Endothelial cell of umbilical vein (primary cell): ENCODE measurements at regions not wholly inside any gene's neighbourhood (a gene's known extent, or its start where the extent isn't known, plus 50 kb on each side); places are given as distances from the start of the nearest gene placed in this dataset.

Experiments used
- BruUV-seq: library from RNA; stranded (reverse); fragments of 400-500 nt; replicated peaks from 2 replicates; lab custom pipeline; 2021; lab: Mats Ljungman, UMichigan
- CTCF ChIA-PET: fragments of 300-600, 350-600 bp; sonication (Branson Sonifier 250); formaldehyde crosslinking; loops from one replicate; lab custom pipeline; 2021; ENCODE audit warnings: antibody characterized with exemption, inconsistent platforms; lab: Charles Lee
- POLR2A ChIA-PET: fragments of 300-600, 350-600 bp; sonication (Branson Sonifier 250); formaldehyde crosslinking; loops from one replicate; lab custom pipeline; 2021; ENCODE audit warnings: antibody characterized with exemption, inconsistent platforms; lab: Charles Lee
- DNase-seq: peaks from one replicate; pipeline ENCODE4 v3.0.0-alpha.2; 2011; ENCODE audit warnings: low read depth, low spot score
- FAIRE-seq: peaks from 2 replicates; lab custom pipeline; 2011; peaks lifted over from hg19 to GRCh38; lab: Jason Lieb, UNC
- H2AFZ ChIP-seq: 2 replicates; pipeline ENCODE4 v1.6.0; 2012; ENCODE audit warnings: low read depth, low read length, control low read depth, inconsistent platforms
- H3K27ac ChIP-seq: 2 replicates; pipeline ENCODE4 v1.5.1; 2011; ENCODE audit warnings: low read depth, mild to moderate bottlenecking, control low read depth, low read length, moderate library complexity; ENCODE audit not compliant: insufficient read depth
- H3K27me3 ChIP-seq, 2 experiments: 2 replicates each; pipeline versions ENCODE4 v1.6.0 to v1.6.1; 2011; ENCODE audit warnings: low read length in 2 of 2, mixed read lengths in 1 of 2; ENCODE audit not compliant: control insufficient read depth in 2 of 2, insufficient read depth in 2 of 2
- H3K36me3 ChIP-seq, 2 experiments: 2 replicates in 1 of 2; 3 replicates in 1 of 2; pipeline ENCODE4 v1.5.1; 2011; ENCODE audit warnings: low read length in 2 of 2, mild to moderate bottlenecking in 1 of 2, moderate library complexity in 1 of 2; ENCODE audit not compliant: control insufficient read depth in 2 of 2, insufficient read depth in 2 of 2; ENCODE audit errors: extremely low read depth in 1 of 2
- H3K4me1 ChIP-seq: 3 replicates; pipeline ENCODE4 v1.5.1; 2011; ENCODE audit warnings: mild to moderate bottlenecking, low read length; ENCODE audit not compliant: control insufficient read depth, insufficient read depth; ENCODE audit errors: extremely low read depth
- H3K4me2 ChIP-seq: 2 replicates; pipeline ENCODE4 v1.6.1; 2011; ENCODE audit warnings: low read length, control low read depth, mixed read lengths; ENCODE audit not compliant: insufficient read depth
- H3K4me3 ChIP-seq, 3 experiments: fragments of 200-600 bp in 1 of 3; sonication (generic), shearing (Covaris generic) in 1 of 3; replicated peaks in 1 of 3; 2 replicates each; pipeline ENCODE4 v1.5.1; 2011 to 2016; ENCODE audit warnings: control low read depth in 3 of 3, low read length in 3 of 3, mild to moderate bottlenecking in 2 of 3, inconsistent platforms in 1 of 3, low read depth in 1 of 3, moderate library complexity in 1 of 3; ENCODE audit not compliant: insufficient read depth in 1 of 3
- H3K79me2 ChIP-seq: 2 replicates; pipeline ENCODE4 v1.6.0; 2012; ENCODE audit warnings: low read length, inconsistent platforms; ENCODE audit not compliant: control insufficient read depth, insufficient read depth
- H3K9ac ChIP-seq: replicated peaks from 2 replicates; pipeline ENCODE3; 2011; ENCODE audit warnings: low read length, control low read depth; ENCODE audit not compliant: insufficient read depth; ENCODE audit errors: extremely low read depth
- H3K9me1 ChIP-seq: replicated peaks from 3 replicates; pipeline ENCODE4 v1.6.0; 2011; ENCODE audit warnings: mild to moderate bottlenecking, low read length; ENCODE audit not compliant: control insufficient read depth, insufficient read depth; ENCODE audit errors: extremely low read depth
- H3K9me3 ChIP-seq: replicated peaks from 2 replicates; pipeline ENCODE4 v1.5.1; 2012; ENCODE audit warnings: low read length, inconsistent platforms; ENCODE audit not compliant: control insufficient read depth, insufficient read depth
- H4K20me1 ChIP-seq: replicated peaks from 2 replicates; pipeline ENCODE3; 2011; ENCODE audit warnings: mild to moderate bottlenecking, low read length; ENCODE audit not compliant: control insufficient read depth, insufficient read depth; ENCODE audit errors: extremely low read depth
- CTCF ChIP-seq, 2 donors: IDR thresholded peaks; 1 replicate in 1 of 2; 2 replicates in 1 of 2; pipeline ENCODE4 v1.5.1; 2011; ENCODE audit warnings: low read length in 2 of 2, mild to moderate bottlenecking in 2 of 2, moderate library complexity in 2 of 2, control low read depth in 1 of 2, inconsistent platforms in 1 of 2, low read depth in 1 of 2; ENCODE audit not compliant: insufficient read depth in 1 of 2; ENCODE audit errors: extremely low read depth in 1 of 2
- EZH2 ChIP-seq: IDR thresholded peaks from 2 replicates; pipeline ENCODE4 v1.6.1; 2012; ENCODE audit warnings: borderline replicate concordance, low read depth, mild to moderate bottlenecking, moderate library complexity, low read length, inconsistent platforms; ENCODE audit not compliant: severe bottlenecking
- FOS ChIP-seq: IDR thresholded peaks from 2 replicates; pipeline ENCODE4 v1.6.1; 2011; ENCODE audit warnings: mild to moderate bottlenecking, low read length, moderate library complexity, borderline replicate concordance; ENCODE audit not compliant: insufficient read depth
- GATA2 ChIP-seq: IDR thresholded peaks from 2 replicates; pipeline ENCODE4 v1.7.0; 2011; ENCODE audit warnings: low read depth, mild to moderate bottlenecking, moderate library complexity, mixed read lengths, low read length; ENCODE audit not compliant: insufficient read length, insufficient read depth
- JUN ChIP-seq: IDR thresholded peaks from 2 replicates; pipeline ENCODE4 v1.6.1; 2011; ENCODE audit warnings: borderline replicate concordance, low read depth; ENCODE audit not compliant: insufficient read length, insufficient read depth
- MAX ChIP-seq: IDR thresholded peaks from 2 replicates; pipeline ENCODE4 v1.6.1; 2011; ENCODE audit not compliant: insufficient read depth, insufficient read length
- MYC ChIP-seq: IDR thresholded peaks from one replicate; pipeline ENCODE4 v1.6.1; 2011; ENCODE audit warnings: mild to moderate bottlenecking, low read depth, low read length
- POLR2A ChIP-seq: IDR thresholded peaks from 2 replicates; pipeline ENCODE4 v1.6.1; 2012; ENCODE audit warnings: low read depth, mild to moderate bottlenecking, control low read depth, low read length
- POLR2AphosphoS5 ChIP-seq: IDR thresholded peaks from 2 replicates; pipeline ENCODE4 v1.6.1; 2012; ENCODE audit warnings: low read depth, mild to moderate bottlenecking, control low read depth, low read length, moderate library complexity; ENCODE audit not compliant: insufficient read depth
- dilution Hi-C: fragments of 300-500 bp; cut with MboI; formaldehyde crosslinking; loops from one replicate; pipeline ENCODE4 v1.15.0; 2019; ENCODE audit warnings: low sequenced_read_pairs; ENCODE audit not compliant: extremely low pct_ligation_motif_present
- intact Hi-C: fragments of 100-400 bp; cut with micrococcal nuclease; formaldehyde crosslinking; loops from one replicate; pipeline ENCODE4 v1.10.0; 2022

GRCh38 chr20:61048302-61048701 lies 203.8 kb upstream of the CDH4 start:
- Histone ChIP-seq H3K9me1 (no peaks in the 10 kb centered on the region), H3K9me3 (peaks cover 18% of the 10 kb centered on the region), H3K4me2 (no peak overlapping the region), H3K9ac (no peak overlapping the region), H3K4me3 (no peak overlapping the region), H4K20me1 (no peaks in the 10 kb centered on the region), H3K79me2 (no peaks in the 10 kb centered on the region), H3K36me3 (no peaks in the 10 kb centered on the region), H3K27ac (no peak overlapping the region), H3K4me1 (no peaks in the 10 kb centered on the region), H2AFZ (no peak overlapping the region), H3K27me3 (no peaks in the 10 kb centered on the region)
- FAIRE-seq: no peak
- TF ChIP-seq MYC (no peak), CTCF (IDR thresholded peaks at IDR 0.05; ENCODE audit: extremely low read depth in 1 of 2, insufficient read depth in 1 of 2, low read depth in 1 of 2, low read length in 2 of 2) (no peak), GATA2 (no peak), EZH2 (no peak), JUN (no peak), MAX (no peak), FOS (no peak), POLR2AphosphoS5 (no peak), POLR2A (no peak)
- no TSS peak for BruUV-seq
- DNase-seq: no peak
- CTCF ChIA-PET: no interaction called here
- dilution Hi-C loops: no loop called here
- POLR2A ChIA-PET: no interaction called here
- intact Hi-C loops: no loop called here
